Adrenal gland (tissue), 9 donors: ENCODE measurements at regions not wholly inside any gene's neighbourhood (a gene's known extent, or its start where the extent isn't known, plus 50 kb on each side); places are given as distances from the start of the nearest gene placed in this dataset.

Experiments used
- DNase-seq, 7 donors: peaks; one replicate each; pipeline ENCODE4 v3.0.0-alpha.2; 2019 to 2020
- H3K27ac ChIP-seq, 5 donors: fragments of 200-600 bp; sonication (generic) in 4 of 5; 1 replicate in 3 of 5; 2 replicates in 2 of 5; pipeline versions ENCODE4 v1.5.1 to v1.8.0; 2016 to 2020; ENCODE audit warnings: mild to moderate bottlenecking in 1 of 5
- H3K27me3 ChIP-seq: fragments of 200-600 bp; 2 replicates; pipeline ENCODE4 v1.8.0; 2021
- H3K36me3 ChIP-seq, 2 donors: fragments of 200-600 bp; replicated peaks in 1 of 2; 1 replicate in 1 of 2; 2 replicates in 1 of 2; pipeline versions ENCODE4 v1.5.1 to v1.8.0; 2018 to 2022
- H3K4me1 ChIP-seq, 2 donors: fragments of 200-600 bp; replicated peaks in 1 of 2; 1 replicate in 1 of 2; 2 replicates in 1 of 2; pipeline versions ENCODE4 v1.5.1 to v1.8.0; 2018 to 2021
- H3K4me3 ChIP-seq, 4 donors: fragments of 200-600 bp; sonication (generic) in 3 of 4; one replicate each; pipeline ENCODE4 v1.5.1; 2016 to 2018
- H3K9me3 ChIP-seq, 3 donors: fragments of 200-600 bp; sonication (generic) in 1 of 3; replicated peaks in 1 of 3; 1 replicate in 2 of 3; 2 replicates in 1 of 3; pipeline versions ENCODE4 v1.5.1 to v1.8.0; 2016 to 2021
- POLR2A ChIP-seq, 2 donors: fragments of 450-650 bp; IDR thresholded peaks; one replicate each; pipeline ENCODE4 v1.6.1; 2017; ENCODE audit warnings: antibody characterized with exemption in 2 of 2, mild to moderate bottlenecking in 2 of 2, moderate library complexity in 1 of 2
- WGBS, 4 donors: extraction: QIAGEN DNeasy Blood & Tissue Kit in 2 of 4; methylation state at CpG; one replicate each; pipeline versions ENCODE4 v1.1.5 to v1.1.7; 2013 to 2017; 5-methylcytosine and 5-hydroxymethylcytosine counted together
- intact Hi-C, 2 donors: fragments of 100-400 bp; cut with DNase I; formaldehyde crosslinking; loops; one replicate each; pipeline versions ENCODE4 v1.14.1 to v1.15.0; 2022 to 2023
- TF ChIP-seq, protein P1 (sequence below), 6 experiments: fragments of 450-650 bp in 4 of 6; fragments of 200-600 bp in 2 of 6; sonication (generic) in 1 of 6; IDR thresholded peaks; 1 replicate in 5 of 6; 2 replicates in 1 of 6; pipeline versions ENCODE4 v1.5.1 to v1.8.0; 2016 to 2021; ENCODE audit warnings: antibody characterized with exemption in 6 of 6, mild to moderate bottlenecking in 2 of 6, moderate library complexity in 1 of 6
- donor health status: healthy with polysubstance abuse.
- donor health status: Bipolar disorder and iron deficiency.
- donor health status: DM: yes; HTN: yes; CAD: no.
- donor health status: DM: no; HTN: no; CAD: no.
- donor health status: DM: no; HTN: no; CAD: no.

DNA sequence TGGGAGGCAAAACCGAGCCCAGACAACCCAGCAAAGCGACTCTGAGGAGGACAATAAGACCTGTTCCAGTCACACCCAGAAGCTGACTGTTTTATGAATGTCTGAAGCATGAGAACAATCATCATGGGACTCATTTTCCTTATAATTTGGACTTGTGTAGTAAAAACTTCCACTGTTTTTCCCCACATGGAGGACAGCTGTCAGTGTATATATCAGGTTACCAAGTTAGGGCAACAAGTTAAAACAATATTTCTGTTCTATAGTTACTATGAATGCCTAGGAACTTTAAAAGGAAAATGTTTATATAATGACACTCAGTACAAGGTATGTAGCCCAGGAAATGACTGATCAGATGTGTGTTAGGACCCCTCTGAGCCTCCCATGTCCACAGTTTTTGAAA, 528.2 kb upstream of the TSPY4 start:
- H3K27me3 ChIP-seq, result no peaks in the 10 kb centered on the region
- no peaks in the 10 kb centered on the region for H3K4me1 ChIP-seq

GRCh38 chrY:8814143-8814542, 523.1 kb upstream of the TSPY4 start:
- 46 to 47% methylated on average over 2 of the region's 2 CpGs; no CpG with 5 or more reads in 2 of the 4 donors for WGBS, 4 donors
- Histone ChIP-seq H3K4me3 (no peak overlapping the region), H3K27ac (no peak overlapping the region), H3K4me1 (no peaks in the 10 kb centered on the region), H3K27me3 (no peaks in the 10 kb centered on the region), H3K9me3 (no peaks in the 10 kb centered on the region), H3K36me3 (no peaks in the 10 kb centered on the region)
- TF ChIP-seq, protein P1, sequence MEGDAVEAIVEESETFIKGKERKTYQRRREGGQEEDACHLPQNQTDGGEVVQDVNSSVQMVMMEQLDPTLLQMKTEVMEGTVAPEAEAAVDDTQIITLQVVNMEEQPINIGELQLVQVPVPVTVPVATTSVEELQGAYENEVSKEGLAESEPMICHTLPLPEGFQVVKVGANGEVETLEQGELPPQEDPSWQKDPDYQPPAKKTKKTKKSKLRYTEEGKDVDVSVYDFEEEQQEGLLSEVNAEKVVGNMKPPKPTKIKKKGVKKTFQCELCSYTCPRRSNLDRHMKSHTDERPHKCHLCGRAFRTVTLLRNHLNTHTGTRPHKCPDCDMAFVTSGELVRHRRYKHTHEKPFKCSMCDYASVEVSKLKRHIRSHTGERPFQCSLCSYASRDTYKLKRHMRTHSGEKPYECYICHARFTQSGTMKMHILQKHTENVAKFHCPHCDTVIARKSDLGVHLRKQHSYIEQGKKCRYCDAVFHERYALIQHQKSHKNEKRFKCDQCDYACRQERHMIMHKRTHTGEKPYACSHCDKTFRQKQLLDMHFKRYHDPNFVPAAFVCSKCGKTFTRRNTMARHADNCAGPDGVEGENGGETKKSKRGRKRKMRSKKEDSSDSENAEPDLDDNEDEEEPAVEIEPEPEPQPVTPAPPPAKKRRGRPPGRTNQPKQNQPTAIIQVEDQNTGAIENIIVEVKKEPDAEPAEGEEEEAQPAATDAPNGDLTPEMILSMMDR (IDR thresholded peaks at IDR 0.05), result no peak
- TF ChIP-seq POLR2A (IDR thresholded peaks at IDR 0.05), result no peak
- DNase-seq, result no peak
- intact Hi-C loops, result no loop called here

More for the DNA sequence above, 528.2 kb upstream of the TSPY4 start:
- TF ChIP-seq, protein P1 (IDR thresholded peaks at IDR 0.05), result no peak
- no peak for TF ChIP-seq POLR2A (IDR thresholded peaks at IDR 0.05)
- intact Hi-C loops, result no loop called here
- H3K9me3 ChIP-seq, result no peaks in the 10 kb centered on the region
- DNase-seq, result no peak
- H3K4me3 ChIP-seq, result no peak overlapping the region
- 51% methylated on average over 2 of the region's 2 CpGs; no CpG with 5 or more reads in 3 of the 4 donors for WGBS, 4 donors
- no peak overlapping the region for H3K27ac ChIP-seq
- H3K36me3 ChIP-seq, result no peaks in the 10 kb centered on the region

GRCh38 chrY:8815616-8816015, 521.6 kb upstream of the TSPY4 start:
- Histone ChIP-seq H3K27me3 (no peaks in the 10 kb centered on the region), H3K9me3 (no peaks in the 10 kb centered on the region), H3K27ac (no peak overlapping the region), H3K4me3 (no peak overlapping the region), H3K4me1 (no peaks in the 10 kb centered on the region), H3K36me3 (no peaks in the 10 kb centered on the region)
- intact Hi-C loops, result no loop called here
- DNase-seq, result no peak
- WGBS, 4 donors, result 6 to 29% methylated on average over 1 of the region's 1 CpG; no CpG with 5 or more reads in 2 of the 4 donors
- TF ChIP-seq POLR2A (IDR thresholded peaks at IDR 0.05), result no peak
- TF ChIP-seq, protein P1 (IDR thresholded peaks at IDR 0.05), result no peak

DNA sequence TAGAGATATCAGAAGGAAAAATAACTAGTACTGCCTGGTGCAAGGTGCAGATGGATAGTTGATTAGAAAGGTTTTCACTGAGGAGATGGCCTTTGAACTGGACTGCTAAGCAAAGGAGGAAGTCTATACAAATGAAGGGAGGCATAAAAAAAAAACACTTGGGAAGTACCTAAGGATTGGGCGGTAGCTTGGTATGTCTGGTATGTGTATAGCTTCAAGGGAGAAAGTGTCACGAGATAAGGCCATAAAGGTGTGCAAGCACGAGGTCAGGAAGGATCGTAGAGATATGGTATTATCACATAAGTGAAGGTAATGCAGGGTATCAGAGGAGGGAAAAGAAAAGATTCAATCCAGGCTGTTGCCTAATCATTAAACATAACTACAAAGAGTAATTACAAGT, 517.2 kb upstream of the TSPY4 start:
- TF ChIP-seq, protein P1 (IDR thresholded peaks at IDR 0.05), result no peak
- H3K27ac ChIP-seq, result no peak overlapping the region
- 60 to 65% methylated on average over 4 of the region's 4 CpGs; no CpG with 5 or more reads in 2 of the 4 donors for WGBS, 4 donors

More for the DNA sequence above, 517.2 kb upstream of the TSPY4 start:
- H3K4me1 ChIP-seq, result no peaks in the 10 kb centered on the region
- H3K4me3 ChIP-seq, result no peak overlapping the region
- no peaks in the 10 kb centered on the region for H3K9me3 ChIP-seq
- H3K27me3 ChIP-seq, result no peaks in the 10 kb centered on the region
- H3K36me3 ChIP-seq, result no peaks in the 10 kb centered on the region
- no peak for DNase-seq
- intact Hi-C loops, result no loop called here
